IPS DF 19.7 (cell line): ENCODE measurements at regions not wholly inside any gene's neighbourhood (a gene's known extent, or its start where the extent isn't known, plus 50 kb on each side); places are given as distances from the start of the nearest gene placed in this dataset.
"Not testable (repeated sequence)": the region's sequence is repeated elsewhere in the genome, so short reads cannot be mapped to it uniquely, and the experiment has no call there.

Source experiments
- DNase-seq: peaks from one replicate; pipeline ENCODE4 v3.0.0-alpha.2; 2013; ENCODE audit warnings: low read depth, low spot score

GRCh38 chr1:102178480-102178879, 181.8 kb upstream of the OLFM3 start:
- DNase-seq, result no peak

GRCh38 chr1:102174259-102174863, 177.6 kb upstream of the OLFM3 start:
- no peak for DNase-seq

- DNase-seq, result no peak
These were observed 175.5 kb upstream of the OLFM3 start for GRCh38 chr1:102172200-102172599.

- DNase-seq, result no peak
These were observed 167.1 kb upstream of the OLFM3 start for GRCh38 chr1:102163799-102164198.

- DNase-seq, result no peak
These were observed 154.5 kb upstream of the OLFM3 start for GRCh38 chr1:102151242-102151641.

GRCh38 chr1:102120910-102121309, 124.2 kb upstream of the OLFM3 start:
- no peak for DNase-seq

- no peak for DNase-seq
These were observed 121.4 kb upstream of the OLFM3 start for GRCh38 chr1:102118150-102118549.

- no peak for DNase-seq
These were observed 113.9 kb upstream of the OLFM3 start for GRCh38 chr1:102110586-102110985.

- not testable (repeated sequence) for DNase-seq
These were observed 112.8 kb upstream of the OLFM3 start for GRCh38 chr1:102109493-102109892.

GRCh38 chr1:102107441-102107840, 110.7 kb upstream of the OLFM3 start:
- no peak for DNase-seq

- DNase-seq, result no peak
These were observed 109.3 kb upstream of the OLFM3 start for GRCh38 chr1:102105931-102106550.

GRCh38 chr1:102103646-102104045, 106.9 kb upstream of the OLFM3 start:
- DNase-seq, result no peak

GRCh38 chr1:102102276-102102780, 105.6 kb upstream of the OLFM3 start:
- no peak for DNase-seq

GRCh38 chr1:102100666-102101065, 103.9 kb upstream of the OLFM3 start:
- peak; percentile 30 for DNase-seq

GRCh38 chr1:102099916-102100315, 103.2 kb upstream of the OLFM3 start:
- no peak for DNase-seq

GRCh38 chr1:102098536-102098935, 101.8 kb upstream of the OLFM3 start:
- no peak for DNase-seq

GRCh38 chr1:102098081-102098480, 101.4 kb upstream of the OLFM3 start:
- no peak for DNase-seq

GRCh38 chr1:102097451-102097850, 100.7 kb upstream of the OLFM3 start:
- no peak for DNase-seq

- no peak for DNase-seq
These were observed 99.4 kb upstream of the OLFM3 start for GRCh38 chr1:102096162-102096561.

- DNase-seq, result no peak
These were observed 93.1 kb upstream of the OLFM3 start for GRCh38 chr1:102089791-102090190.

GRCh38 chr1:102085896-102086295, 89.2 kb upstream of the OLFM3 start:
- no peak for DNase-seq

- DNase-seq, result no peak
These were observed 88.2 kb upstream of the OLFM3 start for GRCh38 chr1:102084771-102085535.

- DNase-seq, result no peak
These were observed 86.5 kb upstream of the OLFM3 start for GRCh38 chr1:102083192-102083591.
